MM.1S (cell line): ENCODE measurements at regions not wholly inside any gene's neighbourhood (a gene's known extent, or its start where the extent isn't known, plus 50 kb on each side); places are given as distances from the start of the nearest gene placed in this dataset.

Source experiments
- CTCF ChIP-seq: fragments of 300-600 bp; sonication (generic); IDR thresholded peaks from 2 replicates; pipeline ENCODE4 v1.5.1; 2016; ENCODE audit warnings: antibody characterized with exemption, low read length, mixed read lengths
- EZH2 ChIP-seq: fragments of 300-600 bp; sonication (generic); optimal IDR thresholded peaks from 2 replicates; pipeline ENCODE3; 2017; ENCODE audit warnings: low read depth, mild to moderate bottlenecking, antibody characterized with exemption, low read length, mixed read lengths
- EZH2phosphoT487 ChIP-seq: fragments of 300-600 bp; sonication (generic); IDR thresholded peaks from 2 replicates; pipeline ENCODE4 v1.6.1; 2018; ENCODE audit warnings: antibody characterized with exemption, low read length

DNA sequence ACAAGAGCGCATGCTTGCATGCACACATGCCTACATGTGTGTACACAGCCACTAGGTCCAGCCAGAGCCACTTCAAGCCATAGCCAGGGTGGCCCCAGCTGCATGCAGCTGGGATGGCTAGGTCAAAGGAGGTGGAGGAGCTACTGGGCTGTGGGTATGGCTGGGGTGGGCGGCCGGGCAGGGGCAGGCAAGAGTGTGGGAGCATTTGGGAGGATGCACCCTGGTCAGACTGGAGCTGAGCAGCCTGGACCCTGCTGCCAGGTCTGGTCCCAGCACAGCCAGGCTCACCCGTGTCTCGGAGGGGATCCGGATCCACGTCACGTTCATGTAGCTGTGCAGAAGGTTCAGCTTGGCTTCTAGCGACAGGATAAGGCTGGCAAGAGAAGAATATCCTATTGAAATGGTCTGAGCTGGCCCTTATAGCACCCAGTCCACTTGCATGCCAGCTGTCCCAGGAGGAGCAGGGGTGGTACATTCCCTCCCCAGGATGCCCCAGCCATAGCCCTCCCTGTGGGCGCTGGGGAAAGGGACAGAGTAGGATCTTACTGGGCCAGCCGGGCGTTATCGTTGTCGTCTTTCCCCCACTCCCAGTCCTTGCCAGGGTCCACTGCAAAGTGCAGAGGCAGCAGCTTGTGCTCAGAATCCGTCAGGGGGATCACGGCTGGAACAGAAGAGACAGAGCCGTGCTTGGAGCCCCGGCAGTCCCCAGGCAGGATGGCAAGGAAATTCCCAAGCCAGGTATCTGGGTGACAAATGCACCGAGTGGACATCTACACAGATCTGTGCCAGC is 160.5 kb downstream of the KLF13 start:
- TF ChIP-seq CTCF, result no peak
- no peak for TF ChIP-seq EZH2
- no peak for TF ChIP-seq EZH2phosphoT487
